ENCODE measurements at regions not wholly inside any gene's neighbourhood (a gene's known extent, or its start where the extent isn't known, plus 50 kb on each side); places are given as distances from the start of the nearest gene placed in this dataset.

GRCh38 chr16:88323546-88324330, 59.0 kb upstream of the ZNF469 start:
- no peak overlapping the region for H4K91ac ChIP-seq (ENCODE audit: insufficient read length, low read depth, low read length)
- no peak overlapping the region for H2BK120ac ChIP-seq (ENCODE audit: low read depth, low read length, poor library complexity, severe bottlenecking)
- H3K4me2 ChIP-seq (ENCODE audit: insufficient read depth, insufficient read length, low read length): no peak overlapping the region
- no peak overlapping the region for H3K23ac ChIP-seq (ENCODE audit: insufficient read length, low read depth, low read length)
- no peak overlapping the region; a peak in 1 of 7 replicates for H3K27ac Mint-ChIP-seq
- H2BK5ac ChIP-seq (ENCODE audit: insufficient read length, low read length): no peak overlapping the region
- H3K79me1 ChIP-seq (ENCODE audit: insufficient read depth, low read depth, low read length, poor library complexity, severe bottlenecking): no peaks in the 10 kb centered on the region
- TF ChIP-seq, protein P1, sequence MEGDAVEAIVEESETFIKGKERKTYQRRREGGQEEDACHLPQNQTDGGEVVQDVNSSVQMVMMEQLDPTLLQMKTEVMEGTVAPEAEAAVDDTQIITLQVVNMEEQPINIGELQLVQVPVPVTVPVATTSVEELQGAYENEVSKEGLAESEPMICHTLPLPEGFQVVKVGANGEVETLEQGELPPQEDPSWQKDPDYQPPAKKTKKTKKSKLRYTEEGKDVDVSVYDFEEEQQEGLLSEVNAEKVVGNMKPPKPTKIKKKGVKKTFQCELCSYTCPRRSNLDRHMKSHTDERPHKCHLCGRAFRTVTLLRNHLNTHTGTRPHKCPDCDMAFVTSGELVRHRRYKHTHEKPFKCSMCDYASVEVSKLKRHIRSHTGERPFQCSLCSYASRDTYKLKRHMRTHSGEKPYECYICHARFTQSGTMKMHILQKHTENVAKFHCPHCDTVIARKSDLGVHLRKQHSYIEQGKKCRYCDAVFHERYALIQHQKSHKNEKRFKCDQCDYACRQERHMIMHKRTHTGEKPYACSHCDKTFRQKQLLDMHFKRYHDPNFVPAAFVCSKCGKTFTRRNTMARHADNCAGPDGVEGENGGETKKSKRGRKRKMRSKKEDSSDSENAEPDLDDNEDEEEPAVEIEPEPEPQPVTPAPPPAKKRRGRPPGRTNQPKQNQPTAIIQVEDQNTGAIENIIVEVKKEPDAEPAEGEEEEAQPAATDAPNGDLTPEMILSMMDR (conservative IDR thresholded peaks at IDR 0.05): no peak
- no peaks in the 10 kb centered on the region for H4K20me1 ChIP-seq (ENCODE audit: control insufficient read depth, insufficient read depth, insufficient read length)
- WGBS (ENCODE audit: extremely low coverage, insufficient read length, low lambda C conversion rate): no CpG with 5 or more reads among the region's 15 CpGs
- H3K4me1 Mint-ChIP-seq: no peaks in the 10 kb centered on the region
- H3K18ac ChIP-seq (ENCODE audit: insufficient read length, low read depth, low read length): no peak overlapping the region
- no peak overlapping the region for H2BK12ac ChIP-seq (ENCODE audit: insufficient read length, low read depth, low read length)
- DNase-seq: no peak
- H3K36me3 Mint-ChIP-seq (ENCODE audit: insufficient read depth in 1 of 3, low read depth in 3 of 3): no peaks in the 10 kb centered on the region; a peak in 3 of 7 replicates
- peaks cover 2% of the 10 kb centered on the region; the same call in 1 of the 2 replicates for H3K27me3 Mint-ChIP-seq (ENCODE audit: low read depth)
- H2BK20ac ChIP-seq (ENCODE audit: low read depth, low read length, poor library complexity, severe bottlenecking): no peak overlapping the region
- H3K23me2 ChIP-seq (ENCODE audit: insufficient read length, low read depth, low read length, poor library complexity, severe bottlenecking): no peaks in the 10 kb centered on the region
- no peaks in the 10 kb centered on the region for H3K27me3 ChIP-seq (ENCODE audit: insufficient read depth, low read length)
- H4K8ac ChIP-seq (replicated peaks; ENCODE audit: insufficient read length, low read depth, low read length): no peak overlapping the region
- no peaks in the 10 kb centered on the region for H3K79me2 ChIP-seq (ENCODE audit: insufficient read depth, low read length)
- H4K5ac ChIP-seq (ENCODE audit: insufficient read length, low read depth, low read length): no peak overlapping the region
- peaks cover 6 to 7% of the 10 kb centered on the region in 2 experiments; a peak in 4 of 5 replicates for H3K9me3 Mint-ChIP-seq
- H3K4ac ChIP-seq (ENCODE audit: low read depth, low read length): no peak overlapping the region
- no peak overlapping the region for H2BK15ac ChIP-seq (ENCODE audit: low read depth, low read length)
- no peak overlapping the region; the same call in 1 of the 2 replicates for H3K14ac ChIP-seq (ENCODE audit: insufficient read depth, low read length)
- no peak overlapping the region for H3K27ac ChIP-seq (ENCODE audit: insufficient read length, low read depth, low read length)
- no peak overlapping the region for H3K9ac ChIP-seq (ENCODE audit: extremely low read depth, insufficient read length, low read length)
- no peaks in the 10 kb centered on the region for H3K9me3 ChIP-seq (ENCODE audit: control insufficient read depth, low read depth, low read length)
- H3K4me3 Mint-ChIP-seq: no peak overlapping the region
- H3K4me1 ChIP-seq (ENCODE audit: insufficient read depth, low read length): no peaks in the 10 kb centered on the region
- H3T11ph ChIP-seq (ENCODE audit: low read length): no peak overlapping the region
- no peak overlapping the region for H2AK5ac ChIP-seq (ENCODE audit: insufficient read length, low read length)
- no peak overlapping the region for H2AFZ ChIP-seq (ENCODE audit: low read length)
- H3K56ac ChIP-seq (ENCODE audit: insufficient read length, low read depth, low read length): no peak overlapping the region

Measured in H9 (cell line).